Gastroesophageal sphincter (tissue), 3 donors: ENCODE measurements at regions not wholly inside any gene's neighbourhood (a gene's known extent, or its start where the extent isn't known, plus 50 kb on each side); places are given as distances from the start of the nearest gene placed in this dataset.

ENCODE experiments used
- EP300 ChIP-seq: sonication (generic); formaldehyde crosslinking; IDR thresholded peaks from one replicate; pipeline ENCODE4 v1.6.1; 2017; ENCODE audit warnings: antibody characterized with exemption, mild to moderate bottlenecking
- POLR2AphosphoS5 ChIP-seq: sonication (generic); formaldehyde crosslinking; IDR thresholded peaks from one replicate; pipeline ENCODE4 v1.6.1; 2017; ENCODE audit warnings: antibody characterized with exemption
- TF ChIP-seq, protein P1 (sequence below), 4 experiments: fragments of 200-600 bp in 2 of 4; fragments of 450-650 bp in 2 of 4; sonication (generic) in 1 of 4; IDR thresholded peaks; one replicate each; pipeline ENCODE4 v1.5.1; 2017 to 2019; ENCODE audit warnings: antibody characterized with exemption in 4 of 4, mild to moderate bottlenecking in 2 of 4, moderate library complexity in 2 of 4

DNA sequence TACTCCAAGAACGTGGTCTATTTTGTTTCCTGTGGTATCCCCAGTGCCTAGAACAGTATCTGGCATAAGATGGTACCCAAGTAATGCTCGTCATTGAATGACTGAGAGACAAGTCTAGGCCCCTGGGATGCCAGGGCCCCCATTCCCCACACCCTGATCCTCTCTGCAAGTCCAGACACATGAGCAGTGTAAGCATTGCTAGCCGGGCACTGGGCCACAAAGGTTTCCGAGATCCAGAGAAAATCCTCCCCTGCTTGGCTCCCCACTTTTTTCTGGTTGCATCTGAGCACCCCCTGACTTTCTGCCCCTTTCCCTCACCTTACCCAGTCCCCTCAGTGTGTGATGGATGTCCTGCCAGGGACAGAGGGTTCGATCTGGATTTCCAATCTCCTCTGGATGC is 160.1 kb upstream of the NECTIN1 start:
- TF ChIP-seq, protein P1, sequence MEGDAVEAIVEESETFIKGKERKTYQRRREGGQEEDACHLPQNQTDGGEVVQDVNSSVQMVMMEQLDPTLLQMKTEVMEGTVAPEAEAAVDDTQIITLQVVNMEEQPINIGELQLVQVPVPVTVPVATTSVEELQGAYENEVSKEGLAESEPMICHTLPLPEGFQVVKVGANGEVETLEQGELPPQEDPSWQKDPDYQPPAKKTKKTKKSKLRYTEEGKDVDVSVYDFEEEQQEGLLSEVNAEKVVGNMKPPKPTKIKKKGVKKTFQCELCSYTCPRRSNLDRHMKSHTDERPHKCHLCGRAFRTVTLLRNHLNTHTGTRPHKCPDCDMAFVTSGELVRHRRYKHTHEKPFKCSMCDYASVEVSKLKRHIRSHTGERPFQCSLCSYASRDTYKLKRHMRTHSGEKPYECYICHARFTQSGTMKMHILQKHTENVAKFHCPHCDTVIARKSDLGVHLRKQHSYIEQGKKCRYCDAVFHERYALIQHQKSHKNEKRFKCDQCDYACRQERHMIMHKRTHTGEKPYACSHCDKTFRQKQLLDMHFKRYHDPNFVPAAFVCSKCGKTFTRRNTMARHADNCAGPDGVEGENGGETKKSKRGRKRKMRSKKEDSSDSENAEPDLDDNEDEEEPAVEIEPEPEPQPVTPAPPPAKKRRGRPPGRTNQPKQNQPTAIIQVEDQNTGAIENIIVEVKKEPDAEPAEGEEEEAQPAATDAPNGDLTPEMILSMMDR (IDR thresholded peaks at IDR 0.05): no peak
- TF ChIP-seq POLR2AphosphoS5 (no peak), EP300 (no peak)
